NCI-H748 (cell line): ENCODE measurements at regions not wholly inside any gene's neighbourhood (a gene's known extent, or its start where the extent isn't known, plus 50 kb on each side); places are given as distances from the start of the nearest gene placed in this dataset.

Source experiments
- DNase-seq: peaks from one replicate; lab custom pipeline; 2025; ENCODE audit not compliant: unreplicated experiment; lab: John Stamatoyannopoulos, UW

DNA sequence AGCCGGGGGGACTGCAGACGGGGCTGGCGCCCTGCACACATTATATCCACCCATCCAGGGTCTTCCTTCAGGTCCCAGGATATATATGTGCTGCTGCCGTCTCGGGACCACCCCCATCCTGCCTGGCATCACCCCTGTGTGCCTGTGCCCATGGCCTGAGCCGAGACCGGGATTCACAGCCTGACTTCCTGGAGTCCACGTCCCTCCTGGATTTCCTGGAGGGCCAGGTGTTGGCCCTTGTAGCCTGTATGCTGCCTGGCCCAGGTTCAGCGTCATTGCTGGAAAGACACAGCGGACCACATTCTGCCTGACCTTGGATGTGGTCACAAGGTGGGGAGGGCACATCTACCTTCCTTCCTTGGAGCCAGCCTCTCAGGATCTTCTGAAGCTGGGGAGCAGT is 551.1 kb downstream of the BRD1 start:
- no peak for DNase-seq

DNA sequence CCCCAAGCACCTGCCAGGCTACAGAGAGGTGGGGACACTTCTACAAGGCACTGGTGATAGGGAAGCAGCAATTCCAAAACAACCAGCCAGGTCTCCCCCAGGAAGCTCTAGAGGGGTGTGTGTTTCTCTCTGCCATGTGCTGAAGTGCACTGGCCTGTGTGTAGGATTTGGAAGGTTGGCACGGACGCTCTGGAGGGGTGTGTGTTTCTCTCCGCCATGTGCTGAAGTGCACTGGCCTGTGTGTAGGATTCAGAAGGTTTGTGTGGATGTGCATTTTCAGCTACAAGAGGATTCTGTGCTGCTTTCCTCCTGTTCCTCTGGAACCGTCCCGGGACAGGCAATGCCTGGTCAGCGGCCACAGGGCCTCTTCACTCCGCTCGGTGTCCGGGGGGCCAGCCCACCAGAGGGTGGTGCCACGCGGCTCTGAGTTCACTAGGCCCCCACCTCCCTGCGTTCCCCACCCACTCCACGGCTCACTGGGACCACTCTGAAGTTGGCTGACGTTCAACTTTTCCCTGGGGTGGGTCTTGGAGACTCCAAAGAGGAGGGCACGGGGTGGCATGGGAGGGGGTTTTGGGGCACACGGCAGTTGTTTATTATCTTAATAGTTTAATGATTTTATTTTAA is 552.8 kb downstream of the BRD1 start:
- no peak for DNase-seq

DNA sequence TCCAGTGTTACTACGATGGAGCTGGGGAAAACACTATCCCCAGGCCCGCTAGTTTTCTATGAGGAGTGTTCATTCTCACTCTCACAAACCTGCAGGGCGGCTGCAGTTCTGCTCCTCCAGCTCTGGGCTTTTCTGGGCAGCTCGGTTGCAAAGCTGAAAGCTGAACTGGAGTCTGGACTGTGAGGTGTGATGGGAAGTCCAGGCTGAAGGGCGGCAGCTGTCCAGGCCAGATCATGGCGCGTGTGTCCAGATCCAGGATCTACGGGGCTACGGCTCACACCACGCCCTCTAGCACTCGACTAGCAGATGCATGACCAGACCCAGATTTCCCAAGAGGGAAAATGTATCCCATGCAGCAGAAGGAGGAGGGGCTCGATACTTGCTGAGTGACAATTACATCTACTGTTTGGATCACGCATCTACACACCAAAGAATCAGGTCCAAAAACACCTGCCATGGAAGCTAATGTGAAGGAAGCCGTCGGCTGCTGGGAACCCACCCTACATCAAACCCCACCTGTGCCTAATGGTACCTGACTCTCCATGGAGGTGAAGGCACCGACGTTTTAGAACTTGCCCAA is 555.0 kb downstream of the BRD1 start:
- no peak for DNase-seq

DNA sequence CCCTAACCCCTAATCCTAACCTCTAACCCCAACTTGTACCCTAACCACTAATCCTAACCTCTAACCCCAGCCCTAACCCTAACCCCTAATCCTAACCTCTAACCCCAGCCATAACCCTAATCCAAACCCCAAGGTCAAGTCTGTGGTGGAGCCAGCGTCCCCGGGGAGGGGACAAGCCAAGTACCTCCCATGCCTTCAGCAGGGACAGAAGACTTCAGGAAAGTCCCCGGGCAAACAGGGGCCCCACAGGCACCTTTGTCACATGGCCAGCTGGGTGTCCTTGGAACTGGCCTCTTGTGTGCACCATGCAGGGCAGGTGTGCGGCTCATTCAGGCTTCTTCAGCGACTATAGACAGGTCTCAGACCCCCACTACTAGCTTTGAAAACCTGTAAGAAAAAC is 555.8 kb downstream of the BRD1 start:
- no peak for DNase-seq

DNA sequence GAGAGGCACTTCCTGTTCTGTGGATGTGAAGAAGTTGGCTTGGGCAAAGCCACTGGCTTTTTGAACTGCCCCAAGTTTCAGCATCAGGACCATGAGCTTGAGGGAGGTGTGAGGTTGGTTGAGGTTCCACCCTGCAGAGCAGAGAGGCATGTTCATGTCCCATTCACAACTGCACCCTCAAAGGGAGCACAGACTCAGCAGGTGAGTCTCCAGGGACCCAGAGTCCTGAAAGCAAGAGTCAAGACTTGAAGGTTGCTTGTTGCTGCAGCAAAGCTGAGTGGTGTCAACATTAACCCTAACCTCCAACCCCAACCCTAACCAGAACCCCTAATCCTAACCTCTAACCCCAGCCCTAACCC is 556.3 kb downstream of the BRD1 start:
- no peak for DNase-seq

DNA sequence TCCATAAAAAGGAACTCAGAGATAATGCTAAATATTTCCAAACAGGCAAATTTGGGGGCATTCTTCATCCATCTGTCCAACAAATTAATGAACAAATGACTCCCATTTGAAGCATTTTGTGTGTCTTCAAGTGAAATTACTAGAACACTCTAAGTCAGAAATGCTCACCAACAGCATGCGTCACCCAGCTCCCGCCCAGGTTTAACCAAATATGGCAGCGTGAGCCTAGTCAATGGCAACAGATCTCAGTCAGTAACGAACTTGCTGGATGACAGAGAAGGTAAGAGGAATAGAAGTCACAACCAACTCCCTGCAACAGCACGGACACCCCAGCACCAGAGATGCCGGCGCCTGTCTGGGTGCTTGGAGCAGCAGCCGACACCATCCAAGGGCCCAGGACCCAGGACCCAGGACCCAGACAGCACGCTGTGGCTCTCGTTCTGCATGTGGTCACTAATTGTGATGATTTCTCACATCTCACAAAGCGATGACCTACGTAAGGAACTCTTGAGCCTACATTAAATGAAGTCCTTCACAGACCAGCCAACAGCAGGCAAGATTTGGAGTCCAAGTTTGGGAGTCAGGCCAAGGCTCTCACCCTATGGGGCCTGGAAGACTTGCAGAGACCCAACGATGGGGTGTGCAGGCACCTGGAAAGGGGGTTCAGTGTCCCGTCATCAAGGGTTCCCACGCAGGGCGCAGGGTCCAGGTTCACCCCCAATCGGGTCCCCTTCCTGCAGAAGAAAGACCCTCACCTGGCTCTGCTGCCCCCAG is 556.9 kb downstream of the BRD1 start:
- DNase-seq = no peak

DNA sequence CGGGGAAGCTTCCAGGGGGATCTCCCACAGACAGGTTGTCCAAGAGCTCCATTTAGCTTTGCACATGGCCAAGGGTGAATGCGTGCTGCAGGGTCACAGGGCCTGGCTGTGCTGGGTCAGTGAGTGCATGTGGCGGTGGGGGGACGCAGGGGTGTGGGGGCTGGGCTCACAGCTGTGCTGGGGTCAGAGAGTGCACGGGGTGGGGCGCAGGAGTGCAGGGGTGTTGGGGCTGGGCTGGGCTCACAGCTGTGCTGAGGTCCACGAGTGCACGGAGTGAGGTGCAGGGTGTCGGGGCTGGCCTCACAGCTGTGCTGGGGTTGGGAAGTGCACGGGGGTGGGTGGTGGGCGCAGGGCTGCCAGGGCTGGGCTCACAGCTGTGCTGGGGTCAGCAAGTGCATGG is 557.7 kb downstream of the BRD1 start:
- DNase-seq = no peak

DNA sequence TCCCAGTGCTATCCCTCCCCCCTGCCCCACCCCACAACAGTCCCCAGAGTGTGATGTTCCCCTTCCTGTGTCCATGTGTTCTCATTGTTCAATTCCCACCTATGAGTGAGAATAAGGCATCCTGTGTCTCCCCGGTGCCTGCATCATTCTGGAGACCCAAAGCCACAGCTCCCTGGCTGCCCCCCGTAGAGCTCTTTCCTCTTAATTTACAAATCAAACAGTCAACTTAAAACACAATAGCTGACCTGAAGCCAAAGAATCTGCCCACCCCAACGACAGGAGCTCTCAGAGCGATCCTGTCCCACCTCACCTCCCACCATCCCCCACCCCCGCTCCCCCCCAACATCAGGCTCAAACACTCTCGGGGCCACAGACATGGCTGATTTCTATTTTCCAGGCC is 558.3 kb downstream of the BRD1 start:
- peak; percentile 73 for DNase-seq

DNA sequence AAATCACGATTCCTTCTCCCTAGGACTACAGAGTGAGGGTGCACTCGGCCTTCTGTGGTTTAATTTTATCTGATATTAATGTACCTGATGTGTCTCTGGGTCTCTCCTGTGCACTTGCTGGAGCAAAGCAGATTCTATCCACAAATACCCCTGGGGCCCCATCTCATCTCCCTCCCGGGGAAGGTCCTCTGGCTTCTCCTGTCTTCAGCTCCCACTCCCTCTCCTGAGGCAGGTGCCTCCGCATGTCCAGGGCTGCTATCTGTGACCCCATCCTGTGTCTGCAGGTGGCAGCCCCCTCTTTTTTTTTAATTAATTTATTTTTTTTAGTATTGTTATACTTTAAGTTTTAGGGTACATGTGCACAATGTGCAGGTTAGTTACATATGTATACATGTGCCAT is 558.7 kb downstream of the BRD1 start:
- no peak for DNase-seq

DNA sequence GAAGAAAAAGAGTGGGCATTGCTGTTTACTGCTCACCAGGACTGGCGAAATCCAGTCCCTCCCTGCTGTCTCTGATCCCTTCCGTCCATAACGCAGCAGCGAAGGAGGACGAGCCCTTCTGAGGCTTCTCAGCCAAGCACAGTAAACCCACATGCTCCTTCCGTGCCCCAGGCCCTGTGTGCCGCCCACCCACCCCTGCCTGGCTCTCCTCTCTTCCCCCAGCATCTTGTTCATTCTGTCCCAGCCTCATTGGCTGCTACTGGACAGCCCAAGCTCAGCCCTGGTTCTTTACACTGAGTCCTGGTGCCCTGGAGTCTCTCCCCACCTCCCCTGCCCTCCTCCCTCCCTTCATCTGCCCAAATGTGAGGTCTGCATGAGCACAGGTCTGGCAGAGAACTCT is 559.7 kb downstream of the BRD1 start:
- no peak for DNase-seq

DNA sequence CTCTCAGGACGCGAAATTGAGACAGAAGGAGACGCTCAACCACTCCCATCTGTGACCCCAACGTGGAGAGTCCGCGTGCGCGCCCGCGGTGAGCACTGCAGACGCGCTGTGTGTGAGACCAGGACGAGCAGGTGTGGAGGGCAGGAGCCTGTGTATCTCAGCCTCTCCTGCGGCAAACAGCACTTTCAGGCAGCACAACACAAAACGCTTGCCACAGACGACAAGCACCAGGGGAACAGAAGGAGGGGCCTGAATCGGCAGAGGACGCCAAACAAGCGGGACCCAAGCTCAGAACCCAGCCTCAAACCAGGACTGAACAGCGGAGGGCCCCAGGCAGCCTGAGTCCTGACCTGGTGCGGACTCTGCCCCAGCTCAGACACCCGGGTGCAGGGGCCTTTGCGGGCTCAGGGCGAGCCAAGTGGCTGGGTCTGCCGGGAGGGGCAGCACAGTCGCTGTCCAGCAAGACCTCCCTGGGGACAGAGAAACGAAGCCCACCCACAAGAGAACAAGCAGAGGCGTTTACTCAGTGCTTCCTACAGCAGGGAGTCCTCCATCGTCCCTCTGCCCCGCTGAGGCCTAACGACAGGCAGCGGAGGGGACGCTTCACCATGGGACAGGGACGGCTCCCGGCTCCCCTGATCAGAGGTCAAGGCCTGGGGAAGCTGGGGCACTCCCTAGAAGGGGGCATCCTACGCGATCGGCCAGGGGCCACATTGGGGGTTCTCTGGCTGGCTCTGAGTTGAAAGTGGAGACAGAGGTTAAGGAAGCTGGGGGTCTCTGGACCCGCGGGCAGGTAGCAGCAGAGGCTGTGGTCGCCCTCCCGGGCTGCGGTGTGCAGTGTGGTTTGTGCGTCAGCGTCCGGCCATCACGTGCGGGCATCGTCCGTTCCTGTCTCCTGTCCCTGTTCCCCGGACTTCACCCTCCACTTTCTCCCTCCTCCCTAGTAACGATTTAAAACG is 560.8 kb downstream of the BRD1 start:
- peak; percentile 62 for DNase-seq

DNA sequence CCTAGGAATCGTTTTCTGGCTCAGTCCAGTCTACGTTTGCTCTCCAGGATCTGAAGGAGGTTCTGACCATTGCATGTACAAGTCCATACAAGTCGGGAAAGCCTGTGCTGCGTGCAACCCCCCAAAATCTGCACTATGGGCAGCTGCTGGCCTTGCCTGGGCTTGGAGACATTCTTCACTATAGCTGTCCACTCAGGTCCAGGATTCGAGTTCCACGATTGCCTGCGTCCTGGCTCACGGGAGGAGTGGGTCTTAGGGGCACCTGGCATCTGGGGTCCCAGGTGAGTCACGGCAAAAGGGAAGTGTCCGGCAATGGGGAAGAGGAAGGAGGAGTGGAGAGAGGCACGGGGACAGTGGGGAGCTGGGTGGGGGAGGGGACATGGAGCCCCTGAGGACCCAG is 563.0 kb downstream of the BRD1 start:
- no peak for DNase-seq

DNA sequence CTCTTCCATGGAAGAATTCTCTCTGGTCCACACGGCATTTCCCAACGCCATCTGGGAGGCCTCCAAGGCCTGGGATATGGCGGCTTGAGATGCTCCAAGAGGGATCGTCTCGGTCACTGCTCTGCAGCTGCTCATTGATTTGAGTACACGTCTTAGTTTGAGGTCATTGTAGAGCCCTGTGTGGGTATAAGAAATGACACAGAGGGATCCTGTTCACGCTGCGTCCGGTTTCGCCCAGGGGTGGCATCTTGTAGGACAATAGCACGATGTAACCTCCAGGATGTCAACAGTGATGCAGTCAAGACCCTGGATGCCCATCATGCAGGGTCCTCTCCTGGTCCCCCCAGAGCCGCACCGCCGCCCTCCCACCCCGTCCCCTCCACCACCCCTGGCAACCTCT is 564.6 kb downstream of the BRD1 start:
- DNase-seq = no peak

DNA sequence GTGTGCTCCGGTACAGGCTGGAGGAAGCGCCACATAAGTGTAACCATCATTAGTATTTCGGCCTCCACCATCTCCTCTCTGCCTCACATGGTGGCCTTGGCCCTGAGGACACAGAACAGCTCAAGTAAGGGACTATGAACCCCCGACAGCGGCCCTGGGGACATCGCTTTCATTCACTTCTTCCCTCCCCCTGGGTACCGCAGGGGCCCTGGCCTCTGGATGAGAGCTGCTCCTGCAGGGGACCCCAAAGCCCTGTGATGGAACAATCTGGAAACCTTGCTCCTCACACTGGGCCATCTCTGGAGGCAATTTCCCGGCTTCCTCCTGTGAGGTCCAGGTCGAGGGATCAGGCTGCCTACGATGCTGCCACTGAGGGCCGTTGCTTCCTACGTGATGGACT is 565.5 kb downstream of the BRD1 start:
- DNase-seq = no peak

DNA sequence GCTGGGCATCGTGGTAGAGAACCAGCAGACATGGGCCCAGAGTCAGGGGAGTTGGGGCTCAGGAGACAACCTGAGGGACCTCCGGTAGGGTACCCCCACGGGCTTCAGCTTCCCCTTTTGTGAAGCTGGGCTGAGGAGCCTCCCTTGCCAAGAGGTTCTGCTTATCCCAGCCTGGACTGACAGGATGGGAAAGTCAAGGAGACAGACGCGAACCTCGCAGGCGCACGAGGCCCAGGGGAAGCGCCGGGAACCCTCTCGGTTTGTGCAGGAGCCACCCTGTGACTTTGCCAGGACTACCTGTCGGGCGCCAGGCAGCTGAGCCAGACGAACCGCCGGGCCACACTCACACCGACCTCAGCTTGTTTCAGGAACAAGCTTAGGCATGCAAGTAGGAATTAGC is 566.1 kb downstream of the BRD1 start:
- DNase-seq = no peak

DNA sequence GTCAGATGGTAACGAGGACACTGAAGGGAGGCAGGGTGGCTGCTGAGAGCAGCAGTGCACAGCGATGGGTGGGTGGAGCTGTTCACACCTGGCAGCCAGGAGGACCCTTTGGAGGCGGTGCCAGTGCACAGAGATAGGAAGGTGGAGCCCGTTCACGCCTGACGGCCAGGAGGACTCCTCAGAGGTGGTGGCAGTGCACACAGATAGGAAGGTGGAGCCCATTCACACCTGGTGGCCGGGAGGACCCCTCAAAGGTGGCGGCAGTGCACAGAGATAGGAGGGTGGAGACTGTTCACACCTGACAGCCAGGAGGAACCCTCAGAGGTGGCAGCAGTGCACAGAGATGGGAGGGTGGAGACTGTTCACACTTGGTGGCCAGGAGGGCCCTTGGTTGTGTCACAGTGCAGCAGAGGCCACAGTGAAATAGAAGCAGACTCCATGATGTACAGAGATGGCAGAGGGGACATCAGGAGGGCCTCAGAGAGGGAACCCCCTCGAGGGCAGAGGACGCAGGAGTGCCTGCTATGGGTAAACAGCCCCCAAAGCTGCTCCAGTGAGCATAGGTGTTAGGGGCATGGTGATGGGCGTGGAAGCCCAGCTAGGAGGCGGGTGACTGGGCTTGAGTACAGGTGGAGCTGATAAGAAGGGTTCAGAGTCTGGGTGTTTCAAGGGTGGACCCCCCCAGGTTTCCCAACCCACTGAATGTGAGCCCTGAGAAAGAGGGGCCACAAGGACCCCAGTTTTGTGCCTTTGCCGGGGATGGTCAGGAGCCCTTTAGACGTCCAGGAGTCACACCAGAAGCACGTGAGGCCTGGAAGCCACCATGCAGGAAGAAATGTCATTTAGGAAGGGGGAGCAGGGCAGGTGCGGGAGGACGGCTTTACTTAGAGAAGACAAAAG is 566.7 kb downstream of the BRD1 start:
- no peak for DNase-seq

DNA sequence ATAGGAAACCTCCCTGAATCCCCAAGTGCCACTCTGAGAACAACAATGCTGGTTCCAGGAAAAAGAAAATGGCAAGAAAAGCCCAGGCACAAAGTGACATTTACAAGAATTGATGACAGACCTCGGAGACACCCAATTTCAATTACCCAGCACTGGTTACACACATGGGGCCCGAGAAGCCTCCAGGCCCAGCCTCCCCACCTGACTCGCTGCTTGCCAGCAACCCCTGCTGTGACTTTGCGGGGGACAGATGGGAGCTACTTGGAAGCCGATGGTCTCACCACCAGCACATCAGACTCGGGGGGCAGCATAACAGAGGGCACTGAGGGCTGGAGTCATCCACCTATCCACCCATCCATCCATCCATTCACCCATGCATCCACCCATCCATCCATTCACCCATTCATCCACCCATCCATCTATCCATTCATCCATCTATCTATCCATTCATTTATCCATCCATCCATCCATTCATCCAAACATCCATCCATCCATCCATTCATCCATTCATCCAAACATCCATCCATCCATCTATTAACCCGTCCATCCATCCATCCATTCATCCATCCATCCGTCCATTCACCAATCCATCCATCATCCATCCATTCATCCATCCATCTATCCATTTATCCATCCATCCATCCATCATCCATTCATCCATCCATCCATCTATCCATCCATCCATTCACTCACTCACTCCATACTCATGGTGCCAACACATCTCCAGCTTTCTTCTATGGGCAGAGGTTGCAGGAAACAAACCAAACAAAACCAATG is 567.6 kb downstream of the BRD1 start:
- no peak for DNase-seq

DNA sequence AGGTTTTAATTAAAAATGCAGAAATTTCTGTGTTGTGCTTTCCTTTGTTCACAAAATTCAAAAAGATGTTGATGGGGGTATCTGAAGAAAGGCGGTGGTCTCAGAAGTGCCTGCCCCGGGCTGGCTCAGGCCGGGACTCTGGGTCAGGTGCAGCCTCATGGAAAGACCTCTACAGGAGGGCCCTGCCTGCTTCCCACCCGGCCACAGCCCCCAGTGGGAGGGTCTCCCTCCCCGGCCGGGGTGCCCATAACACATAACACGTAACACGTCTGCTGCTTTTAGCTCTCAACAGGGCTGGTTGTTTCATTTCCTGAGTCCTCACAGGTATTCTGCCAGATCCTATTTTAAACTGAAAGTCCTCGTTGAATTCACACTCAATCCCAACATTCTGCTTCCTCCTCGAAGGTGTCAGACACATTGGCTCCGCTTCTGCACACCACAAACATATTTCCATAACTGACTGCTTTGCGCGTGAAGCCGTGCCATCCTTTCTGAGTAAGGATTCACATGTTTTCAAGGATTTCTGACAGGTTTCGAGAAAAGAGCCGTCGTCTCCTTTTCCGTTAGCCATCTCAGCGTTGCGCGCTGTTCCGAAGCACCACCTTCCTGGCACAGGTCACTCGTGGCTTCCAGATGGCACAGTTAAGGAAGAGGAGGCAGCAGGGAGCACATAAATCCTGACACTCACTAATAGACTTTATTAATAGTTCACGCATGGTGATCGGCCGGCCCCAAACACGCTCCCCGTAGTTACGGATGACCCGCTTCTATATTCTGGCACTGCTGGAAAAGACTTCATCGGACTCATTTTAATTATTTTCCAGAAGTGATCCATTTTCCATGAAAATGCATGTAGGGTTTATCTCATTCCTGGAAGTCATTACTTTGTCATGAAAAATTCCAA is 569.3 kb downstream of the BRD1 start:
- no peak for DNase-seq

DNA sequence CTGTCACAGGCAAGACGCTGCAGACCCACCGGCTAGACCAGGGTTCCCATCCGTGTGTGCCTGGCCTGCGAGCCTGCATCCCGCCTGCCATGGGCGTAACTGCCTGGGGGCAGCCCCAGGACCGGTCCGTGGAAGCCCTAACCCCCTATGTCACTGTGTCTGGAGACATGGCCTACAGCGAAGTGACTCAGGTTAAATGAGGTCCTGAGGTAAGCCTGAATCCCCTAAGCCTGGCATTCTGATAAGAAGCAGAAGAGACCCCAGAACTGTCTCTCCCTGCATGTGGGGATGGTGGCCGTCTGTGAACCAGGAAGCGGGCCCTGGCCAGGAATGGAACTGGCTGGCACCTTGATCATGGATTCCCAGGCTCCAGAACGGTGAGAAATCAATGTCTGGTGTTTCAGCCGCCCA is 570.1 kb downstream of the BRD1 start:
- DNase-seq = no peak
